CD4-positive, alpha-beta T cell treated with Interleukin-6 at 100 ng/mL for 8 hours (primary cell): ENCODE measurements at regions not wholly inside any gene's neighbourhood (a gene's known extent, or its start where the extent isn't known, plus 50 kb on each side); places are given as distances from the start of the nearest gene placed in this dataset.

Source experiments
- DNase-seq: peaks from one replicate; pipeline ENCODE4 v3.0.0-alpha.2; 2020; ENCODE audit warnings: mixed read lengths, low spot score

DNA sequence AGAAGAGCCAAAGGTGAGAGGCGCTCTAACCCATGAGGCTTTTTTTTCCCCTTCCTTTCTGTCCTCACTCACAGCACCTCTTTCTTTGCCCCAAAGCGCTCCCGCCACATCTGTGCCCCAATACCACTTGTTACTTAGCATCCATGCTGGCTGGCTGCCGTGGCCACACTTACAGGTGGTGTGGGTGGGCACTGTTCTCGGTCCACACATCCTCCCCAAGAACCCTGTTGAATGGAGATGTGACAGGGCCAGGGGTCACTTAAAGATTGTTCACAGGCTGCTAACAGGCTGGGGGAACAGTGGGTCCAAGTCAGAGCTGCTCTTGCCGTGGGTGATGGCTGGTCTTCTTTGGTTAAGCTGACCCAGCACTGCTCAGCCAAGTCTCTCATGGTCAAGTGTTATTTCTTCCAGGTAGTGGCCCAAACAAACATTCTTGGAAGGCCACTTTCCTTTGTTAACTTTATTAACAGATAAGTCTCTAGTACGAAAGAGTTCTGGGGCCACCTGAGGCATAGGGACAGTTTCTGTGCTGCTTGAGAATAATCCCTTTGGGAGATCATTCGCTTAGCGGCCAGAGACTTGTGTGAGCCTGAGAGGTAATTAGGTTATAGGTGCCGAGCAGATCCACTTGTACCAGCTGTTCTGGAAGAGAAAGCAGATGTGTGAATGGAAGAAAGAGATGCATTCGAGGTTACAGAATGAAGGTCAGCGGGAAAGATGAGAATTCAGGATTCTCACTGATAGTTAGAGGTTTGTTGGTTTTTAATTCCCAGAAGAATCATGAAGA, 62.6 kb upstream of the IRF2BP2 start:
- DNase-seq, result no peak

DNA sequence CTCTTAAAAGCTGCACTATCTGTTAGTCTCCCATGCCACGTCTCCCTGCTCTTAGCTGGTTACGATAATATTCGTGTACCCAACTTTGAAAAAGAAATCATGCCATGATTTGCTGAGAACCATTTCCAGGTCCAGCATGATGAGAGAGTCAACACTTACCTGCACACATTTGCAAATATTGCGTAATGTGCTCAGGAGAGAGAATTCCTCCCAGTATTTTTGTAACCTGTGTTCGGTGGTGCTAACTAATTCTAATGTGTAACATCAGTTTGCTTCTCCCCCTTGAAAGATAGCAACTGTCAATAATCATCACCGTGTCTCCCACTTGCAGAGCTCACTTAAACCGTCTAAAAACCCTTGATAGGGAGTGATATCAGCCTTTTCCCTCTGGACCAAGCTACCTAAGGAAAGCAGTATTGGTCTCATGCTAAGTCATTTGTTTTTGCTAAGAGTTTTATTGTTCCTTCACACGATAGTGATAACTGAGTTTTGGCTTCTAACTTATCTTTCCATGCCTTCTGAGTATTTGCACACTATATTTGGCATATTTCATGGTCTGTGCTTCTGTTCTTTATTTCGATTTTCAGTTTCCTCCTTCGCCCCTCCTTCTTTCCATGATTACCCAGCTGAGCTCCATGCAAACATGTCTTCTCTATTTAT, 61.1 kb upstream of the IRF2BP2 start:
- no peak for DNase-seq

DNA sequence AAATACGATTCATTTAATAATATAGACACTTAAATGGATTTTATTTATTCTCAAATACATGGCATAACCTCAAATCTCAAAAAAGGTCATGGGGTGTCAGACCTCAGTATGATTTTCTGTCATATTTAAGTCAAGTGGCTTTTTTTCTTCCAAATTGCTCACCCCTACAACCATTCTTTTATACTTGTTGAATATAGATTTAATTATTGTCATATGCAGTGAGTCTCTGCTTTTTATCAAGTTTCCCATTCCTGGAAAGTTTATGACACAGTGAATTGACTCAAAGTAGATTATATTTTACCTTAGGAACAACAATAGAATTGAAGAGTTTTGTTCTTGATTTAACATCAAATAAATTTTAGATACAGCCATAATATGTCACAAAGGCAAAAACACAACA, 59.5 kb upstream of the IRF2BP2 start:
- DNase-seq, result no peak

DNA sequence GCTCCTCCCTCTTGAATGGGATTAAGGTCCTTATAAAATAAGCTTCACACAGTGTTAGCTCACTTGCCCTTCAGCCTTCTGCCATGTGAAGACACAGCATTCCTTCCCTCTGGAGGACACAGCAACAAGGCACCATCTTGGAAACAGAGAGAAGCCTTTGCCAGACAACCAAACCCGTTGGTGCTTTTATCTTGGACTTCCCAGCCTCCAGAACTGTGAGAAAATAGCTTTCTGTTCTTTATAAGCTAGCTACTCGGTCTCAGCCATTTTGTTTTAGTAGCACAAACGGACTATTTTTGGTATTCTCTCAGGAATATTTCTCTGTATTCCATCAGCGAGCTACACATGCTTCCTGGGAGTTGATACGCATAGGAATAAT, 58.6 kb upstream of the IRF2BP2 start:
- no peak for DNase-seq

DNA sequence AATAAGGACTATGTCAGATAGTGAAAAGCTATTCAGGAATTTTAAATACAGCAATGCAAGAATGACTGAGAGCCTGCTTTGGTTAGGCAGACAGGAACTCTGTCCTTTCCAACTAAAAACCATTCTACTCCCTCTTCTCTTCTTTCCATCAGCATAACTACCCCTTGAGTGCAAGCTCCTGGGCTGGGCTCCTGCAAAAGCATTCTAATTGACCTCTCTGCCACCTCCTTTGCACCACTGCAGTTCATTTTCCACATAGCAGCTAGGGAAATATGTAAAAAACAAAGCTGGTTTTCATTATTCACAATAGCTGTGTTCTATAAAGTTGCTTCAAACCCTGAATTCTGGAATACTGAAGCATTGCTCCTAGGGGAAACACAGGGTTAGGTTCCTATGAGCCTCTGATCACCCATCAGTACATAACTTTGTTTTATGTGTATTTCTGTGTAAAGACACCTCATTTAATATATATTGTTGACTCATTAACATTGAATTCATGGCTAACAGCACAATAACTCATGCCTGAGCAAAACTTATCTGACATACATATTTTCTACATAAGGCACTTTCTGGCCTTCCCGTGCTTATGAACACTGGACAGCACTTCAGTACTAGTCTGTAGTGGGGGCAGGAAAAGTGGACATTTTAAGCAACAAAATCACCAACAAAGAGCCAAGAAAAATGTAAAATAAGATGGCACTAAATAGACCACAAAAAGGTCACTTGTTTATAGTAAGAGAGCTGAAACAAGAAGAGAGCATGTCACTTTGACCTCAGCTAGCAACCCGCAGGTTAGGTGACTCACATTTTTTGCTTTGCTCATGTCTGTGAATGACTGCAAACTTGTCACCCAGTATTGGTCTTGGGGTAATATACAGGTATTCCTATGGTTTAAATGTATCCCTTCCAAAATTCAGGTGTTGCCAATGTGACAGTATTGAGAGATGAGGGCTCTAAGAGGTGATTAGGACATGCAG, 57.9 kb upstream of the IRF2BP2 start:
- no peak for DNase-seq

DNA sequence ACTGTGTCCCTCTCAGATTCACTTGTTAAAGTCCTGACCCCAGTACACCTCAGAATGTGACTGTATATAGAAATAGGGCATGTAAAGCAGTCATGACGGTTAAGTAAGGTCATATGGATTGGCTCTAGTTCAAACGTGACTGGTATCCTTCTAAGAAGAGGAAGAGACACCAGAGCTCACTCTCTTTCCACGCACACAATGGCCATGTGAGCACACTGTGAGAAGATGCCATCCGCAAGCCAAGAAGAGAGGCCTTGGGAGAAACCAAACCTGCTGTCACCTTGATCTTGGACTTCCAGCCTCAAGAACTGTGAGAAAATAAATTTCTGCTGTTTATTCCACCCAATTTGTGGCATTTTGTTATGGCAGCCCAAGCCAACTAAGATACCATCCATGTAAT, 56.8 kb upstream of the IRF2BP2 start:
- no peak for DNase-seq

DNA sequence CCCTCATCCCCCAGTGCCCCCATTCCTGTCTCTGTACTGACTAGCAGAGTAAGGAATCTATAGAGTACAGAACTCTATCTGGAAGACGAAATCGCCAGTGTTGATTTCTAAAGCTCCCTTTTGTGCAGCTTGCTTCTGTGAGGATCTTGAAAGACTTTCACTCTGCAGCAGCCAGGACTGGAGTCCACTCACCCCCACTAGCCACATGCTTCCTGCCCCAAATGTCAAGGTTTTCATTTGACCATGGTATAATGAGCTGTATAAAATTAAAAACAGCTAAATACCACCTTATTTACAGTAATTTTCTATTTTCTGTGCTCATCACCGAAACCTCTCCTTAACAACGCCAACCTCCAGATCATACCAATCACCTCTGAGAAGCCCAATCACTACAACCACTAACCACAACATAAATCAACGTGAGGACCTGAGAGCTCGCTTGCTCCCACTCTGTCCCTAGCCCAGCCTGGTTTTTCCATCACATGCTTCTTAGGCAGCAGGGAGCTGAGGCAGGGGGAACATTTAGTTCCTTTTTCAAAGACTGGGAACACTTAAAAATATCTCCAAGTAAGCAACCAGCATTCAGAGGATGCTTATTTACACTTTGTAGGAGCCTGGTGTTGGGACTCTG, 56.1 kb upstream of the IRF2BP2 start:
- DNase-seq, result no peak

DNA sequence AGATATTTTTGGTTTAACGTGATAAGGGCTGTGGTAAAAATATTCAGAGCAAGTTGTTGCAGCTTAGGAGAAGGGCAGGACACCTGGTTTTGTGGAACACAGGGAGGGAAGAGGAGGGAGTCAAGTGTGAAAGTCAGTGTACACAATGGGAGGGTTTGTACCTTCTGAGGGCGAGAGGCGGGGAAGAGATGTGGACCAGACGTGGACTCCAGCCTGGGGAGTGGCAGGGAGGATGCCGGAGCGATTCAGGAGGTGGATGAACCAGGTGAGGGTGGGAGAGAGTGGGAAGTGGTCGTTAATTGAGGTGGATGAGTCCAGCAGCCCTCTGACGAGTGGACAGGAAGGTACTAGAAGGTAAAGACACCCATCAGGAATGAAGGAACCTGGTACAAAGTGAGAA, 52.2 kb upstream of the IRF2BP2 start:
- no peak for DNase-seq

DNA sequence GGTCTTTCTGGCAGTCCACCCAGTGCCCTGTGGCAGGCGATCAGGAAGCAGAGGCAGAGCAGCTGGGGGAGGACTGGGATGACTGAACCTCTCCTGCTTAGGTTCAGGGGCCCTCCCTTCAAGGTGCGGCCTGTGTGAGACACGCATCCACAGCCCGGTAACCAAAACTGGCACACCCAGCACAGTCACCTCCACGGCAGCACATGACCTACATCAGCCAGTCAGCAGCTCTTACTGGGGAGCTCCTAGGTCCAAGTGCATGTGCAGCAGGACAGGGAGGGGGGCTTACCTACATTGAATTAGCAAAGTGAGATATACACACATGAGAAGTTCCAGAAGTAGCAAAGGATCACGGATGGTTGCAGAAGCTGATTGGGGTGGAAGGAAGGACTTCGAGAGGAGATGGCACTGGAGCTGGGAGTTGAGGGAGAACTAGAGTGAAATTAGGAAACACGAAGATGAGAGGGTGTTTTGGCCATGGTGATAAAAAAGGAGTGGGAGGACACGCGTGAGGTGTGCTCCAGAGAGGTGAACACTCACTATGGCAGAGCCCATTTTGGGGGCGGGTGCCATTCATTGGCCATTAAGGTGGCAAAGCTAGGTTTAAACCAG, 51.4 kb upstream of the IRF2BP2 start:
- no peak for DNase-seq

DNA sequence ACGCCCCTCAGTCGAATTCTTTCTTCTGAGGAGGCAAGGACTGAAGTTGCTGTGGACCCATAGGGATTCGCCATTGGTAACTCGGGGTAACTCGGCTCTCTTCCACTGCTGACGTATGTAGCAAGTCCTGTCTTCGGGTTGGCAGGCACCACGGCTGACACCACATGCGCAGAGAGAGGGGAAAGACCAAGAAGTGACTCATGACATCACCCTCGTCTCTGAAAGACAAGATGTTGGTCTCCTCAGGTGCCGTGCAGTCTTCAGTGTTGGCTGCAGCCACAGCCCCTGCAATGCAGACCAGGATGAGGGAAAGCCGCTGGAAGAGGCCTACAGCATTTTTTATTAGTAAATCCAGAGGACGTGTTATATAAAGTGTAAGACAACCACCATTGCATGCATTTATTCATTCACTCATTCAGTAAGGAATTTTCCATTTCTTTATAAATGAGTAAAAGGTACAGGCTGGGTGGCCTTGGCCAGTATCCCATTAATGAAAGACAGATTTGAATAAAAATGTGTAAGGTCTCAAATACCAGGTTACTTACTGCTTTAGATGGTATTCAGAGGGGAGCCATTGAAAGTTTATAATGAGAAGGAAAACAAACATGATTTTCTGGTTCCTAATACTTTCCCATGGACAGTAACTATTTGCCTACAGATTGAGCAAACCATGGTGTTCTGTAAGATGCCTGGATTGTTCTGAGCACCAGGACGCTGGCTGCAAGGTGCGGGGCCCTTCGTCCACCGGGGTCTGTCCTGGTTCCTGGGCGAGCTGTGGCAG, 50.7 kb upstream of the IRF2BP2 start:
- DNase-seq, result no peak
